ENCODE measurements at regions not wholly inside any gene's neighbourhood (a gene's known extent, or its start where the extent isn't known, plus 50 kb on each side); places are given as distances from the start of the nearest gene placed in this dataset.

DNA sequence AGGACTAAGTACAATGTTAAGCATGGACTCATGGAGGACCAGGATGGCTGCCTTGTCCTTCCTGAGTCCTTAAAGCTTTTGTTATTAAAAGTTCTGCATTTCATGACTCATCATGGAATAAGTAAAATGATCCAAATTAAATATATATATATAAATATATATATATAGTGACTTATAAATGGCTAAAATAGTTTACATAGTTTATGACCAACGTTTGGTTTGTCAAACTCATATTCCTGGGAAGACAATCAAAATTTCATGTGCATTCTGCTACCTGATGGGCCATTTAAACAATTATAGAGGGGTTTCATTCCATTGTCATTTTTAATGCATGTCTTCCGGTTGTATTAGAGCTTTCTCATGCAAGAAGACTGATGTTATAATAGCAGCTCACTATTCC lies 1190.7 kb downstream of the FSCB start:
- H3K27me3 ChIP-seq = no peaks in the 10 kb centered on the region
- no peak overlapping the region for H3K4me3 ChIP-seq
- no peaks in the 10 kb centered on the region for H3K9me3 ChIP-seq
- ATAC-seq (no peak), DNase-seq (no peak)
- intact Hi-C loops (cut with DNase I) = no loop called here
- H3K4me1 ChIP-seq = no peaks in the 10 kb centered on the region
- H3K36me3 ChIP-seq = no peaks in the 10 kb centered on the region
- no peak overlapping the region for H3K27ac ChIP-seq
- TF ChIP-seq, protein P1, sequence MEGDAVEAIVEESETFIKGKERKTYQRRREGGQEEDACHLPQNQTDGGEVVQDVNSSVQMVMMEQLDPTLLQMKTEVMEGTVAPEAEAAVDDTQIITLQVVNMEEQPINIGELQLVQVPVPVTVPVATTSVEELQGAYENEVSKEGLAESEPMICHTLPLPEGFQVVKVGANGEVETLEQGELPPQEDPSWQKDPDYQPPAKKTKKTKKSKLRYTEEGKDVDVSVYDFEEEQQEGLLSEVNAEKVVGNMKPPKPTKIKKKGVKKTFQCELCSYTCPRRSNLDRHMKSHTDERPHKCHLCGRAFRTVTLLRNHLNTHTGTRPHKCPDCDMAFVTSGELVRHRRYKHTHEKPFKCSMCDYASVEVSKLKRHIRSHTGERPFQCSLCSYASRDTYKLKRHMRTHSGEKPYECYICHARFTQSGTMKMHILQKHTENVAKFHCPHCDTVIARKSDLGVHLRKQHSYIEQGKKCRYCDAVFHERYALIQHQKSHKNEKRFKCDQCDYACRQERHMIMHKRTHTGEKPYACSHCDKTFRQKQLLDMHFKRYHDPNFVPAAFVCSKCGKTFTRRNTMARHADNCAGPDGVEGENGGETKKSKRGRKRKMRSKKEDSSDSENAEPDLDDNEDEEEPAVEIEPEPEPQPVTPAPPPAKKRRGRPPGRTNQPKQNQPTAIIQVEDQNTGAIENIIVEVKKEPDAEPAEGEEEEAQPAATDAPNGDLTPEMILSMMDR (IDR thresholded peaks at IDR 0.05) = no peak

DNA sequence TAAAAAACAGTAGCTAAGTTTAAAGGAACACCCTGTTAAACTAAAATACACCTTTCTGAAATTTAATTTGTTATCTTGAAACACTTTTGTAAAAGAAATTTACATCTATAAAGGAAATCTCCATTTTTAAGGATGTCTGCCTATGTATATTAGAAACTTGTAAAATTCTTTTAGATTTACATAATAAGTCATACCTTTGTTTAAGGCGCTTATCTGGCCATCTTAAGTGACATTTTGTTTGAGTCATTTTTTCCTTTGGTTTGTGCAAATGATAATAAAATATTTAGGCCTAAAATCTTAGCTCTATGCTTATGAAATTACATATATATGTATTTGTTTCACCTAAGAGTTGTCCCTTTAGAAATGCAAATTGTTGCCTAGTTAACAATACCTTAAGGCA lies 1193.4 kb downstream of the FSCB start:
- Histone ChIP-seq H3K9me3 (peaks cover 0 to 2% of the 10 kb centered on the region in 2 donors), H3K4me3 (no peak overlapping the region), H3K36me3 (no peaks in the 10 kb centered on the region), H3K4me1 (no peaks in the 10 kb centered on the region), H3K27ac (no peak overlapping the region), H3K27me3 (no peaks in the 10 kb centered on the region)
- intact Hi-C loops (cut with DNase I) = no loop called here
- ATAC-seq = no peak
- TF ChIP-seq, protein P1 (IDR thresholded peaks at IDR 0.05) = no peak
- no peak for DNase-seq

DNA sequence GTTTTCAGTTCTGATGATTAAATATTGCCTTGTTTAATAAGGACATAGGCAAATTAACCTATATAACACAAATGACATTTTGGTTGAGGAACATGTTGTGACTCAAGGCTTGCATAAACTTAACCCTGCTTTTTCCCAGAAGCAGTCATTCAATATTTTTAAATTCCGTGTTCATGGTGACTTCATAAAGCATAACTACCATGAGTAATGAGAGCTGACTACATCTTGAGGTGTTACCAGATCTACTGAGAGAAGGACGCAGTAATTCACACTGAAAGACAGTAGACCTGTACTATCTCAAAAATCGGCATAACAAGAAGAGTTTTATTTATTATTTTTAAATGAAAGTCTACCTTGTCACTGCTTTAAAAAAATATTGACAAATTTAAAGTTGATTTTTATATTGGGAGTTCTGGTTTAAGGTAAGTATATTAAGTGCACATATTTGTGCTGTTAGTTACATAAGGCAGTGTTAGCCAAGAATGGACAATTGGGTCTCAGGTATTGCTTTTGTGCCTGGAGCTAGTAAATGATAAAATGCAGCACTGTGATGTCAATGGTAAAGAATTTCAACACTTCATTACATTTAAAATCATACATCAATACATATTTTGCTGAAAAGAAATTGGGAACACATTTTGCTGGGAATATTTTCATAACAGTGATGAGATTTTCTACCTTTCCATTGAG lies 1198.5 kb downstream of the FSCB start:
- H3K9me3 ChIP-seq = peaks cover 0 to 2% of the 10 kb centered on the region in 2 donors
- H3K4me3 ChIP-seq = no peak overlapping the region
- H3K36me3 ChIP-seq = no peaks in the 10 kb centered on the region
- H3K4me1 ChIP-seq = no peaks in the 10 kb centered on the region
- DNase-seq (no peak), ATAC-seq (no peak)
- H3K27ac ChIP-seq = no peak overlapping the region
- intact Hi-C loops (cut with DNase I) = no loop called here
- TF ChIP-seq, protein P1 (IDR thresholded peaks at IDR 0.05) = no peak
- H3K27me3 ChIP-seq = no peaks in the 10 kb centered on the region

DNA sequence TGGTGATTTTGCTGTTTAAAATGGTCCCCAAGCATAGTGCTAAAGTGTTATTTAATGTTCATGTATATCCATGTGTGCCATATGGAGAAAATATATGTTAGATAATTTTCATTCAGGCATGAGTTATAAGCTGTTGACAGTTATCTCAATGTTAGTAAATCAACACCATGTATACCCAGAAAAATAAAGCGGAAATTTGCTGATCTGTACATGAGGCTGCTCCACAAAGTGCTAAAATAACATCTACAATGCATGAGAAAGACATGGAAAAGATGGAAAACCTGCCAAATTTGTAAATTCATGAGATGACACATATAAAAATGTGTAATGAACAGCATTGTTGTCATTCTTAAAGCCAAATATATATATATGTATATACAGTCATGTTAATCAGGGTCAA lies 1199.2 kb downstream of the FSCB start:
- no peaks in the 10 kb centered on the region for H3K4me1 ChIP-seq
- H3K36me3 ChIP-seq = no peaks in the 10 kb centered on the region
- intact Hi-C loops (cut with DNase I) = no loop called here
- DNase-seq = peak in 2 of 4 donors; percentile 16
- TF ChIP-seq, protein P1 (IDR thresholded peaks at IDR 0.05) = no peak
- H3K4me3 ChIP-seq = no peak overlapping the region
- peaks cover 0 to 2% of the 10 kb centered on the region in 2 donors for H3K9me3 ChIP-seq
- no peak for ATAC-seq
- H3K27ac ChIP-seq = no peak overlapping the region
- H3K27me3 ChIP-seq = no peaks in the 10 kb centered on the region

DNA sequence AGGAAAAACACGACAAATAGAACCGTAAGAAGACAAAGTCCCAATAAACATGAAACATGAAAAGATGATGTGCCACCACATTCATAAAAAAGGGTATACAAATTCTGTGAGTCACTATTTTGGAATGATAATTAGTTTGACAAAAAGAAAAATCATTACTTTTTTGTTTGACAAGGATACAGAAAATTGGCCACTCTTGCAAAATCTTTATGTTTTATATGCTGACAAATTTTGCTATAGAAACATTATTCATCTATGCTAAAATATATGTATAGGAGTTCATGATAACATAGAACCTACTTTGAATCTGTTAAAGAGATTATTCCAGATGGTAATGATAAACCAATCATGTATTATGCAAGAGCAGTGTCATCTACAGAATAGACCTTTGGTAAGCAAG lies 1201.0 kb downstream of the FSCB start:
- no peak for DNase-seq
- no peak for ATAC-seq
- intact Hi-C loops (cut with DNase I) = no loop called here
- no peaks in the 10 kb centered on the region for H3K27me3 ChIP-seq
- no peak overlapping the region for H3K27ac ChIP-seq
- TF ChIP-seq, protein P1 (IDR thresholded peaks at IDR 0.05) = no peak
- H3K36me3 ChIP-seq = no peaks in the 10 kb centered on the region
- no peaks in the 10 kb centered on the region for H3K4me1 ChIP-seq
- H3K9me3 ChIP-seq = peaks cover 0 to 2% of the 10 kb centered on the region in 2 donors
- H3K4me3 ChIP-seq = no peak overlapping the region
